ENCODE measurements at regions not wholly inside any gene's neighbourhood (a gene's known extent, or its start where the extent isn't known, plus 50 kb on each side); places are given as distances from the start of the nearest gene placed in this dataset.

DNA sequence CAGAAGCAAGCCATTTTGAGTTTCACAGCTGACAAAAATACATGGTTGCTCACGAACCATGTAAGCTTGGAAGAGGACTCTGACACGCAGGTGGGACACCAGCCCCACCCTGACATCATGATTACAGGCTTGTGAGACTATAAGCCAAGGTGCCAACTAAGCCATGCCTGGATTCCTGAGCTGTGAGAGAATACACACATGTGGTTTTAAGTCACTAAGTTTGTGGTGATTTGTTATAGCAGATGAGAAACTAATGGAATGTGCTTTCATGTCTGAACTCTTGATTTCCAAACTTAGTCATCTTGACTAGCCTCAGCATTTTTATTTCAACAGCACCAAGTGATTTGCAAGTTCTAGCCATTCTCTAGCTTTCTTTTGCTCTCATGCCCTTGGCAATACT, 676.1 kb upstream of the CELF4 start:
- intact Hi-C loops (cut with micrococcal nuclease) (no loop called here), dilution Hi-C loops (cut with MboI; ENCODE audit: extremely low pct_ligation_motif_present, low sequenced_read_pairs) (no loop called here)
- ChIA-PET POLR2A (no interaction called here), CTCF (no interaction called here)
- no peaks in the 10 kb centered on the region for H3K36me3 ChIP-seq (ENCODE audit: control insufficient read depth in 2 of 2, extremely low read depth in 1 of 2, insufficient read depth in 2 of 2, low read length in 2 of 2)
- TF ChIP-seq GATA2 (IDR thresholded peaks at IDR 0.05; ENCODE audit: insufficient read depth, insufficient read length, low read depth, low read length) (no peak), POLR2AphosphoS5 (IDR thresholded peaks at IDR 0.05; ENCODE audit: insufficient read depth, low read depth, low read length) (no peak), FOS (IDR thresholded peaks at IDR 0.05; ENCODE audit: borderline replicate concordance, insufficient read depth, low read length) (no peak), JUN (IDR thresholded peaks at IDR 0.05; ENCODE audit: borderline replicate concordance, insufficient read depth, insufficient read length, low read depth) (no peak), POLR2A (IDR thresholded peaks at IDR 0.05; ENCODE audit: low read depth, low read length) (no peak), EZH2 (IDR thresholded peaks at IDR 0.05; ENCODE audit: borderline replicate concordance, low read depth, low read length, severe bottlenecking) (no peak), CTCF (IDR thresholded peaks at IDR 0.05; ENCODE audit: extremely low read depth in 1 of 2, insufficient read depth in 1 of 2, low read depth in 1 of 2, low read length in 2 of 2) (no peak), MYC (IDR thresholded peaks at IDR 0.05; ENCODE audit: low read depth, low read length) (no peak)
- TF ChIP-seq, protein P1, sequence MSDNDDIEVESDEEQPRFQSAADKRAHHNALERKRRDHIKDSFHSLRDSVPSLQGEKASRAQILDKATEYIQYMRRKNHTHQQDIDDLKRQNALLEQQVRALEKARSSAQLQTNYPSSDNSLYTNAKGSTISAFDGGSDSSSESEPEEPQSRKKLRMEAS (IDR thresholded peaks at IDR 0.05; ENCODE audit: insufficient read depth, insufficient read length): no peak
- BruUV-seq (replicated peaks): no TSS peak
- no peaks in the 10 kb centered on the region for H3K4me1 ChIP-seq (ENCODE audit: control insufficient read depth, extremely low read depth, insufficient read depth, low read length)
- no peak for FAIRE-seq
- H3K4me2 ChIP-seq (ENCODE audit: insufficient read depth, low read length): no peak overlapping the region
- no peak for DNase-seq (ENCODE audit: low read depth, low spot score)
- H3K27me3 ChIP-seq (ENCODE audit: control insufficient read depth in 2 of 2, insufficient read depth in 2 of 2, low read length in 2 of 2): no peaks in the 10 kb centered on the region
- H3K9ac ChIP-seq (replicated peaks; ENCODE audit: extremely low read depth, insufficient read depth, low read length): no peak overlapping the region
- H3K9me3 ChIP-seq (replicated peaks; ENCODE audit: control insufficient read depth, insufficient read depth, low read length): peaks cover 3% of the 10 kb centered on the region
- no peak overlapping the region for H2AFZ ChIP-seq (ENCODE audit: low read depth, low read length)
- H3K27ac ChIP-seq (ENCODE audit: insufficient read depth, low read depth, low read length): no peak overlapping the region
- no peaks in the 10 kb centered on the region for H3K9me1 ChIP-seq (replicated peaks; ENCODE audit: control insufficient read depth, extremely low read depth, insufficient read depth, low read length)
- no peaks in the 10 kb centered on the region for H4K20me1 ChIP-seq (replicated peaks; ENCODE audit: control insufficient read depth, extremely low read depth, insufficient read depth, low read length)
- no peaks in the 10 kb centered on the region for H3K79me2 ChIP-seq (ENCODE audit: control insufficient read depth, insufficient read depth, low read length)
- no peak overlapping the region for H3K4me3 ChIP-seq (replicated peaks in 1 of 3; ENCODE audit: insufficient read depth in 1 of 3, low read depth in 1 of 3, low read length in 3 of 3)

All from endothelial cell of umbilical vein (primary cell).